Islet of Langerhans (tissue), 1 donor: ENCODE measurements at regions not wholly inside any gene's neighbourhood (a gene's known extent, or its start where the extent isn't known, plus 50 kb on each side); places are given as distances from the start of the nearest gene placed in this dataset.
A peak's percentile ranks its signal among the peaks of the same experiment; 100 is the strongest.

Experiments used
- FAIRE-seq: peaks from one replicate; lab custom pipeline; 2011; peaks lifted over from hg19 to GRCh38; lab: Jason Lieb, UNC

DNA sequence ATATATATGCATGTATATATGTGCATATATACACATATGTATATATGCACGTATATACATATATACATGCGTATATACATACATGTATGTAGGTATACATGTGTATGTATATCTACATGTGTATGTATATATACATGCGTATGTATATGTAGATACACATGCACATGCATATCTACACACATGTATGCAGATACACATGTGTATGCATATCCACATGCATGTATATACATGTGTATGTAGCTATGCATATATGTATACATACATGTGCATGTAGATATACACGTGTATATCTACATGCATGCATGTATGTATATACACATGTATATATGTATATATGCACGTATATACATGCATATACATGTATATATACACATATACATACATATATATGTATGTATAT is 95.8 kb upstream of the STEAP4 start:
- no peak for FAIRE-seq

DNA sequence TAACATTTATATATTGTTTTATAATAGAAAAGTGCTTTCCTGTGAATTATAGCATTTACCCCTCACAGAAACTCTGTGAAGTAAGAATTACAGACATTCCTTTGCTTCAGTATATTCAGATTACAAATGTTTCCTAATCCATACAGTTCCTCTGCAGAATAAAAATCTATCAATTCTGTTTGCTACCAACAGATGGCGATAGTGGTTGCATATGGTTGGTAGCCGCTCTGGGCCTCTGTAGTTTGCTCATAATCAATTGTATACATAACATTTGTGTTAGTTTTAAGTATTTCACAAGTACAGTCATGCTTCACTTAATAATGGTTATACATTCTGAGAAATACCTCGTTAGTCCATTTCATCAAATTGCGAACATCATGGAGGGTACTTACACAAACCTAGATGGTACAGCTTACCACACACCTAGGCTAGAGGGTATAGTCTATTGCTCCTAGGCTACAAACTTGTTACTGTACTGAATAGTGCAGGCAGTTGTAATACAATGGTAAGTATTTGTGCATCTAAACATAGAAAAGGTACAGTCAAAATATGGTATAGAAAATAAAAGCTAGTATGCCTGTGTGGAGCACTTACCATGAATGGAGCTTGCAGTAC is 94.4 kb upstream of the STEAP4 start:
- FAIRE-seq, result no peak

DNA sequence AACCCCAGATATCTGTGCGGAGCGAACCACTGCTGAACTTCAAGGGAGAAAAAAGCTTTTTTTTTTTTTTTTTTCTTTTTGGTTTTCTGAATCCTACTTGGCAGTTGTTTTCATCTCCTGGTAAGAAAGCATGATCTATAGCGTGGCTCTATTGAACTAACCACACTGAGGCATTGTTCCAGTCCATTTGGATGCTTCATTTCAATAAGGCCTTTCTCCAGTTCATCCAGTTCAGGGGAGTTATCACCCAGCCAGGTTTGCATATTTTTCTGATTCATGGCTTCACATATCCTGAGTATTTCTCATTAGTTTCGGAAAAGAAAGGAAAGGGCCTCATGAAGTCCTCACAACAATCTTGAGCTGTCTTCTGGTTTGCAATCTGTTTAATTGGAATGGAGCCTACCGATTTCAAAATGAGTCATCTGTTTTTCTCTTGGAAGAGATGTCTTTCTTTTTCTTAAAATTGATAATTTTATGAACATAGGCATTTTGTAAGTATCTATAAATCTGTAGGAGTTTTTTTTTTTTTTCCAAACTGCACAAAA is 93.1 kb upstream of the STEAP4 start:
- FAIRE-seq, result no peak

GRCh38 chr7:88399036-88399435 is 92.3 kb upstream of the STEAP4 start:
- FAIRE-seq, result no peak

DNA sequence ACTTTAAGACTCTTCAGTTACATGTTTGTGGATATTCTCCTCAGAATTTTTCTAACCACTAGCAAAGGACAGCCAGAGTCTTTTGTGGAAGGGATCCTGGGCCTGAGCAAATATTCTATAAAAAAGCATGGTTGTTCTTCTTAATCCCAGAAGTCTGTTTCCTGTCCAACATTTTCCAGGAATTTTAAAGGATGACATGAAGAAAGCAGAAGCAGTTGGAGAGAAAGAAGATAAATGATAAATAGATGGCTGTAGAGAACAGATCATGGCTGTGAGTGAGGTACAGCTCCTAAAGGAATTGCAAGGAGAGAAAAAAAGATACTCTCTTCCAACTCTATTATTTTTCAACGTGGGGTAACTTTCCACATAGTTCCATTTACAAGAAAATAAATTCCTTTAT is 91.8 kb upstream of the STEAP4 start:
- no peak for FAIRE-seq

- no peak for FAIRE-seq
These were observed 90.2 kb upstream of the STEAP4 start for GRCh38 chr7:88396948-88397322.

DNA sequence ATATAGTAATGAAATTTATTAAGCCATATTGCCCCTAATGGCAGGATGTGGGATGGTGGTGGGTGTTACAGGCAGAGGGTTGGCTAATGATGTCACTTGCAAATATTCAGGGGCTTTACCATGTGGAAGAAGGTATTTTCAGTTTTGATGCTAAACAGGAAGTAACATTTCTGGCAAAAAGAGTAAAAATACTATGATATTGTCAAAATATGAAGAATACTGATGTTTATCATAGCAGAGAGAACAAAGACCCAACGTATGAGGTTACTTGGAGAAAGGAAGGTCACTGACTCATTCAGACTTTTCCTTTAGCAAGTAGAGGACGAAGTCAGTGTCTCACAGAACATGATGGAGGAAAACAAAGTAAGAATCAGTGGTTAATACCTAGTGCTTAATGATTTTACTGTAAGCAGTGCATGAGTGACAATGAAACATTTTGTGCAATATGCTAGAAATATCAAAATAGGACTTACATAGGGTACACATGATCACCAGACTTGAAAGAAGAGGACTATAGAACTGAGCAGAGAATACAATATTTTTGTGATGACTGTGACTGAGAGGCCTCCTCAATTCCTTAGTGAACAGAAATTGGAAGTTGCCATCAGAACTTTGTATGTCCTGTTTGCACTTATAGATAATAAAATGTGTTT is 89.7 kb upstream of the STEAP4 start:
- no peak for FAIRE-seq

DNA sequence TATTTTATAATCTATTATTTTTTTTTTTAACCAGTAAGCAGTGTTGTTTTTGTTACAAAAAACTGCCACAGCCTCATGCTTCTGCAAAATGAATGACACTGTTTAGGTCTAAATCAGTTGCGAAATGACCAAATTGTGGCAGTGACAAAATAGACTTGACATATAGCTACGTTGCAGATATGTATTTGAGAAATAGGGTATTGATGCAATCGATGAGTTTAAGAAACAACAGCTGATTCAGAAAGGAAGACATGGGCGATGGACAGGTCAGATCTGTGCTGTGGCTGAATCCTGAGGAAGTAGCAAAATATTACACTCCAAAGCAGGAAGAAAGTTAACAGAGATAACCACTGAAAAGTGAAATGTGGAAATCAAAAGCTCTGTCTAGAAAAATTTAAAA is 89.0 kb upstream of the STEAP4 start:
- FAIRE-seq, result no peak

DNA sequence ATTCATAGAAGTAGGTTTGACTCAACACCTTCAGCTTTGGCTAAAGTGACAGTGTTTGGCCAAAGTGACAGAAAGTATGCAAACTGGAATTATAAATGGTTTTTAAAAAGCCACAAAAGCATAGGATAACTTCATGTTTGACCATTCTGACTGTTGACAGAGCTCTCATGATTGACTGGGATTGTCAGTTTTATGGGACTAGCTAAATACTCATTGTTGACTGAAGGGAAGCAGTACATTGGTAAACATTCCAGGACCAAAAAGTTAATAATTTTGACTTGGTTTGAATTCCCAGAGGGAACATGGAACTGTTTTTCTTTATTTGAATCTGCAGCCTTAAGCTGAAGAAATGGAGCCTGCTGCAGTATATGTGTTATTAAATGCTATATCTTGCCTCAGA is 84.6 kb upstream of the STEAP4 start:
- FAIRE-seq, result no peak

DNA sequence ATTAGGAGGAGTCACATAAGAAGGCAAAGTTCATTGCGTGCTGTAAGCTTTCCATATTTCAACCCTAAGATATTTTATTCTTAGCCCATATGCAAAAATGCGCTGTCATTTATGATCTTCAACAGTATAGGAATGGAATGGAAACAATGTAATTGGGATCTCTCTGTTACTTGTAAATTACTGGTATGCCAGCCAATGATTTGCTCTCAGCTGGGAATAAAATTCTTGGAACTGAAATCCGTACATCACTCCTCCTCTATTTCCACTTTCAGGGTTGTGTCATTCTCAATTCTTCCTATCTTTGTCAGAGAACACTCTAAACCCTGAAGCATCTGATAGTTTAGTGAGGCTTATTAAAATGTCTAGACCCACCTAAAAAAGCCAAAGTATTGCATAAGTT is 80.7 kb upstream of the STEAP4 start:
- no peak for FAIRE-seq

GRCh38 chr7:88386665-88387156 is 80.0 kb upstream of the STEAP4 start:
- FAIRE-seq, result no peak

DNA sequence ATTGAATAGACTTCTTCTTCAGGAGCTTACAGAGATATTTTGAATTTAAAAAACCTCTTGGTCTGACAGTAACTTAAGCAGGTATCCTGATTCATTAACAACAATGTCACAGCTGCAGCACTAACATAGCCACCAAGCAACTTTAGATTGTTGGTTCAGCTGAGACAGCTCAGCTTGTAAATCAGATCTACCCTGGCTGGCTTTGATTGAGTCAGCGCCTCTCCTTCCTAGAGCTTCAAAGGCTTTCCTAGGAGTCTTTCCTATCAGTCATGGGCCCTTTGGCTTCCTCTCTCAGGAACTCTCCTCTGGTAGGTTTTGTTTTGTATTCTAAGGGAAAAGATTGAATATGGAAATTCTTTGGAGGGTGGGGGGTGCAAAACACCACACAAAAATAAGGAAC is 70.7 kb upstream of the STEAP4 start:
- FAIRE-seq, result no peak

- no peak for FAIRE-seq
These were observed 62.0 kb upstream of the STEAP4 start for GRCh38 chr7:88368686-88369085.

DNA sequence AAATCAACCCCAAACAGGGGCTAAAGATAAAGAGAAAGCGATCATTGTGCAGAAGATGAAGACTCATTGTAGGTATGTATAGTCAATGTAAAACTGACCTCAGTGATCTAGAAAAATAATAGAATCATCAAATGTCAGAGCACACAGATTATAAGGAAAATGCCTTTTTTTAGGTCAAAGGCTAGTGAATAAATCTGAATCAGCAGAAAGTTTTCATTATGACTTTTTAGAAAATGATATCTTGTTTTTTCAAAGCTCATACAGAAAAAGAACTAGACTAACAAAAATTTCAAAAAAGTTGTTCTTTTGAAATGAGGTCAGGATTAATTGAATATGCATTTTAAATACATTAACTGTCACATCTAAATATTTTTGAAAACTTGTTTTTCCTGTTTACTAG is 60.2 kb upstream of the STEAP4 start:
- peak; percentile 13 for FAIRE-seq

GRCh38 chr7:88363869-88364268 is 57.2 kb upstream of the STEAP4 start:
- no peak for FAIRE-seq

- no peak for FAIRE-seq
These were observed 56.6 kb upstream of the STEAP4 start for GRCh38 chr7:88363249-88363648.

- FAIRE-seq, result no peak
These were observed 54.7 kb upstream of the STEAP4 start for GRCh38 chr7:88361357-88361756.

GRCh38 chr7:88358881-88359280 is 52.2 kb upstream of the STEAP4 start:
- FAIRE-seq, result no peak

GRCh38 chr7:88358526-88358838 is 51.8 kb upstream of the STEAP4 start:
- no peak for FAIRE-seq

GRCh38 chr7:88357781-88358525 is 51.3 kb upstream of the STEAP4 start:
- FAIRE-seq, result no peak

DNA sequence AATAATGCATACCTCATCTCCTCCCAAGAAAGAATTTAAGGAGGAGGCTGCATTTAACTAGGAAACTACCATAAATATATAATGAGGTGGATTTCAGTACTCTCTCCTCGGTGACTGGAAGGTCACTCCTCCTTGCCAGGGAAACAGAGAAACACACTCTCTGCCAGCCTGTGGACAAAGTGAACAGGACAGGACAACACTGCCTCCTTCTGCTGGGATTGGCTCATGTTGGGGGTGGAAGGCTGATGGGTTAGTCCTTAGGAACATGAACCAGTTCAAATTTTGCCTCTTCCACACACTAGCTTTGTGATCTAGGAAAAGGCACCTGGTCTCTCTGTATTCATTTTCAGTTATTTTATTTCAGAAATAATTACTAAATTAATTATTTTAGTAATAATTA is 50.6 kb upstream of the STEAP4 start:
- FAIRE-seq, result no peak
